Stimulated activated CD4-positive, alpha-beta T cell treated with anti-CD3 and anti-CD28 coated beads, Interleukin-15, amount 100 ng/mL, for 1 hour (primary cell): ENCODE measurements at regions not wholly inside any gene's neighbourhood (a gene's known extent, or its start where the extent isn't known, plus 50 kb on each side); places are given as distances from the start of the nearest gene placed in this dataset.
"Not testable (repeated sequence)": the region's sequence is repeated elsewhere in the genome, so short reads cannot be mapped to it uniquely, and the experiment has no call there.

Experiments
- DNase-seq, 2 donors: peaks; one replicate each; pipeline ENCODE4 v3.0.0-alpha.2; 2020; ENCODE audit warnings: low read depth in 1 of 2, low spot score in 1 of 2

DNA sequence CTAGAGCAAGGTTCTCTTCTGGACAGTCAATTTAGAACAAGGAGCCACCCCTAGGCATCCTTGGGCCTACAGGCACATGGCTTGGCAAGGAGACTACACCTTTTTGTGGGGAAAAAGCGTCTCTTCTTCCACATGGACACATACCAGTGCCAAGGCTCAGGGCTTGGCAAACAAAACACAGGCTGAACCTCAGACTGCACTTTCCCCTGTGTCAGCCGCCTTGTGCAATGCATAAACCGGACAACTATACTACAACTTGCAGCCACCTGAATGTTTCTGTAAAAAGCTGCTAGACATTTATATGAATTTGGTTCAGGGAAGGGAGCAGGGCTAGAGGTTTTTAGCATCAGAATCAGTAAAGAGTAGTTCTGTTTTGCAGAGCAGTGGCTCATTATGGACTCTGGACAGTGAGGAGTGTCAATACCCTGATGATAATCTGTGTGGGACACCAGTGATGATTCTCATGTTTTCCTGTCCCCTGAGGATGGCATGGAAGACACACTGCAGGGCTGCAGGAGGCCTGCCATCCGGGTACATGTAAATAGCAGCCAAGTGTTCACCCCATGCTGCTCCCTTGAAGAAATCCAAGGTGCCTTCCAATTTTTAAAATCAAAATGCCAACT, 118.9 kb downstream of the GATA3 start:
- DNase-seq, result no peak

DNA sequence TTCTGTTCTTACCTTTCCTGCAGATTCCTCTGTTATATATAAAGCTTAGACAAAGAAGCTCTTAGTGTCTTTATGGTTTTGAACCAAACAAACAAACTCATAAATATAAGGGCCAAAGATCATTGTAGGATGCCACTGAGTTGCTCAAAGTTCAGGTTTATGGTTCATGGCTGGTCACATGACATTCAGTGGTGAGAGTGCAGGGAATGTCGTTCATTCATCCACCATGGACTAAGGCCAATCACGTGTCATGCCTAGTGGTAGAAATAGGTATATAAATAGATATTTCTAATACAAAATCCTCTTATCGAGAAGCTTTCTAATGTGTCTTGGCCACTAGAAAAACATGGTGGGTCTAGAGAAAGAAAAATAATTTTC, 119.4 kb downstream of the GATA3 start:
- DNase-seq, result no peak

DNA sequence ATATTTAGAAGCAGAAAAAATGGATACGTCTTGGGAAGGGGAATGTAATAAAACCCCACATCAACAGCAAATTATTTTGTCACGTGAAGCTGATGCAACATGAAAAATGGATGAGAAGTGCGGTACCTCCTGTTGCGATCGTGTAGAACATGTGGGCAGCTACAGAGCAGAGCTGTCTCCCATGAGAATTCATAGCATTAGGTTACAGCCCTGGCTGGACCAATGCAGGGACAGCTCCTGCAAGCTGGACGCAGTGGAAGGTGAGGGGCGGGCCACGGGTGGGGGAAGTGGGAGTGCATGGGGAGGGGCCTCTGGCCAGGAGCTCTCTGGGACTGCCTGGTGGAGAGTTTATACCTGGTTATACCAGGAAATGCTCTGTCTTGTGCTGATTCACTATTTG, 120.3 kb downstream of the GATA3 start:
- no peak for DNase-seq

DNA sequence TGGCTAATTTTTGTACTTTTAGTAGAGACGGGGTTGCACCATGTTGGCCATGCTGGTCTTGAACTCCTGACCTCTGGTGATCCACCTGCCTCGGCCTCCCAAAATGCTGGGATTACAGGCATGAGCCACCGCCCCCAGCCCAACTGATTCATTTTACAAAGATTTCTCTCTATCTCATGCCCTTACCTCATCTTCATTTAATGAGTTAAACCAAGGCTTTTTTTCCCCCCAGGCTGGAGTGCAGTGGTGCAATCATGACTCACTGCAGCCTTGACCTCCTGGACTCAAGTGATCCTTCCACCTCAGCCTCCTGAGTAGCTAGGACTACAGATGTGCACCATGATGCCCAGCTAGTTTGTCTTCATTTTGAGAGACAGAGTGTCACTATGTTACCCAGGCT, 123.0 kb downstream of the GATA3 start:
- not testable (repeated sequence) for DNase-seq

DNA sequence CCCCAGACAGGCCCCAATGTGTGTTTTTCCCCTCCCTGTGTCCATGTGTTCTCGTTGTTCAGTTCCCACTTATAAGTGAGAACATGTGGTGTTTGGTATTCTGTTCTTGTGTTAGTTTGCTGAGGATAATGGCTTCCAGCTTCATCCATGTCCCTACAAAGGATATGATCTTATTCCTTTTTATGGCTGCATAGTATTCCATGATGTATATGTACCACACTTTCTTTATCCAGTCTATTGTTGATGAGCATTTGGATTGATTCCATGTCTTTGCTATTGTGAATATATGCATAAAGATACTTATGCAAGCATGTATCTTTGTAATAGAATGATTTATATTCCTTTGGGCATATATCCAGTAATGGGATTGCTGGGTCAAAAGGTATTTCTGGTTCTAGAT, 125.3 kb downstream of the GATA3 start:
- DNase-seq, result not testable (repeated sequence)

DNA sequence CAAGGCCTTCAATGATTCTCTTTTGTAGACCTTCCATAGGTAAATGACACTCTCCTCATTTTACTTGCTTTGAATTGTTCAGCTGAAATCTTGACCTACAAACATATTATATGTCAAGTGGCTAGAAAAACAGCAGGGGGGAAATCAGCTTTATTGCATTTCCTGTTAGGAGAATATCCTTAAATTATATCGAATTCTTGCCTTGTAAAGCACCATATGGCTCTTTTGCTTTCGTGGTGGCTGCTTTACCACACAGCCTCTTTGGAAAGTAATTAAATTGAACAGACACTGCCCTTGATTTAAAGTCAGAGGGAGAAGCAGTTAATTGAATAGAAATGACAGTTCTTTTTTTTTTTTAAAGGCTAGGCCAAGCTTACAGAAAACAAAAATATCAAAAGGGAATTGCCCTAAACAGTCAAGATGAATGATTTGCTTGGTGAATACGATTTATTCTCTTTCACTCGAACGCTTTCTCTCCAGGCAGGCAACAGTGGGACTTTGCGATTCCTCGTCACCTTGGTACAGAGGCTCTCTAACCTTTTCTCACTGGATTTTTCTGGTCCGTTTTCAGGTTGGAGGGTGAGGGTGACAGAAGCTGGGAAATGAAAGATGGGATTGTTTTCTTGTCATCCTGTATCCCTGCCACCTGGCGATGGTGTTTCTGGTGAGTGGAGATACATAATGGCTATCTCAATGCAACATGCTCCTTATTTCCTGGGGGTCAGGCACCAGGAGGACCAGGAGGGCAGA, 126.0 kb downstream of the GATA3 start:
- no peak for DNase-seq

DNA sequence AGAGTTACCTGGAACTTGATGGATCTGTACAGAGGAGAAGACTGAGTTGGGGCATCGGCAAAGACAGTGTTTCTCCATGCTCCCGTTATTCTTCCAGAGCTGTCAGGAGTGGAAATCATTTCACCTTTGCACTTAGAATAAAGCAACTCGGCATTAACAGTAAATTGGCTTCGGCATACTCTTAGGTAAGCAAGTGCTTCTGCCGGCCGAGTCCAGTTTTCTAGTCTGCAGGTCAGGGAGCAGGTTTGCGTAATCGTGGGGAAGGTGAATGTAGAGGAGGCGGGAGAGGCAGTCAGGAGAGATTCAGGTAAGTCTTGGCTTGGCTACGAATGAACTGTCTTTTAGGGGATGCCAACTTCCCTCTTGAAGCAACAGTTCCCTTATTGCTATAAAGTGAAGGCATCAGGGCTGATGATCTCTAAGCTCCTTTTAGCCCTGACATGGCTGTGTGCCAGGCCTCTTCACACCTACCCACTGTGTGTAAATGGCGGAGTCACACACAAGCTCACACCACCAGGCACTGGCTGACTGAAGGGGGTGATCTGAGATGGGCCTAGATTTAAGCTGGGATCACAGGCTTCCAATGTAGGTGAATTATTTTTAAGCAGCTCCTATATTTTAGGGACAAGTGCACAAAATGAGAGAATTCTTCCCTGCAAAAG, 127.1 kb downstream of the GATA3 start:
- no peak for DNase-seq

DNA sequence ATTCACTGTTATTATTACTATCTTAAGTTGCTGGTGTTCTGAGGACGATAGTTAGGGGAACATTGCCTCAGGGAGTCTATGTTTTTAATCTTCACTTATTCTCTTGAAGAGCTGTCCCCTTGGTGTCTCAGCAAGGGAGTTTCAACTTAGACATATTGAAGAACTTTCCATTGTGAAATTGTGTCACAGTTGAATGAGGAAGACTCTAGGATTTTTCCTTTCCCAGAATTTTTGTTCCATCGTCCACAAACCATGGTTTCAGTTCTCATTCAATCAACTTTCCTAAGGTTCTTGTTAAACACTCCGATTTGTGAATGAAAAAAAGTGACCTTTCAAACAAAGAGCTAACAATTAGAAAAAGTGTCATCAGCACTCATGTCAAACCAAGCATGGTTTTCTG, 128.3 kb downstream of the GATA3 start:
- no peak for DNase-seq

DNA sequence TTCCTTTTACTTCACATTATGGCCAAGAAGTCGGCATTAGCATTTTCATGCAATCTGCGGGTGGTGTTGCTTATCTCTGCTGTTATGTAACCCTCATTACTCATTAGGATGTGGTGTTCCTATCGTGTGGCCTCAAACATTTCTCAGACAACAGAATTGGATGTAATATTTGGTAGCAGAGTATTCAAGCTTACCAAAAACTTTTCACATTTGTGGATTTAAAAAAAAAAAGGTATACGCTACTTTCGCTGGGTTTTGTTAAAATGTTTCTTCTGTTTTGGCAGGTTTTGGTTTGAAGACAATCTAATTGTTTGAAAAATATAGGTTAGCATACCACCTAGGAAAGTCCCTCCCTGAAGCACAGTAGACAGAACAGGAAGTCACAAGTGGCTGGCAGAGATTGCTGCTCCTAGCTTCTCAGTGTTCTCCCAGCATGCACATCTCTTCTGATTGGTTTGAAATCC, 128.8 kb downstream of the GATA3 start:
- DNase-seq, result peak in 1 of 2 donors; percentile 4

DNA sequence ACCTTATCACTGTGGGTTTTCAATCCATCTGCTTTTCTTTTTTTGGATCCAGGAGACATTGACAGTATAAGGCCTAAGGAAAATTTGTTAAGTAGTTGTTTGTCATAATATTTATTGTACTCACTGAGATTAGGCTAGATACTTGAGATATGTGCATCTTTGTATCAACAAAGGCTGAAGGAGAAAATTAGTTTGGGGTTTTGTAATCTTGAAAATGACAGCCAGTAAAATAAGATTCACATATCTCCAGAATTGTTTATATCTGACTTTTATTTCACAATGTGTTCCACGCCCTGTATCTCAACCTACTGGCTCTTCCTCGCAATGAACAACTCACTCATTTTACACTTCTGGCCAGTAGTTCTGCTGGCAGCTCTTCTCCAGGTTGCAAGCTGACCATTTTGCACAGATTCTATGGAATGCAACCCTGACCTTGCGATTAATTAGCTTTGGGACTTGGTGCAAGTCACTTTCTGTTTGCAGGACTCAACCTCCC, 132.7 kb downstream of the GATA3 start:
- no peak for DNase-seq

DNA sequence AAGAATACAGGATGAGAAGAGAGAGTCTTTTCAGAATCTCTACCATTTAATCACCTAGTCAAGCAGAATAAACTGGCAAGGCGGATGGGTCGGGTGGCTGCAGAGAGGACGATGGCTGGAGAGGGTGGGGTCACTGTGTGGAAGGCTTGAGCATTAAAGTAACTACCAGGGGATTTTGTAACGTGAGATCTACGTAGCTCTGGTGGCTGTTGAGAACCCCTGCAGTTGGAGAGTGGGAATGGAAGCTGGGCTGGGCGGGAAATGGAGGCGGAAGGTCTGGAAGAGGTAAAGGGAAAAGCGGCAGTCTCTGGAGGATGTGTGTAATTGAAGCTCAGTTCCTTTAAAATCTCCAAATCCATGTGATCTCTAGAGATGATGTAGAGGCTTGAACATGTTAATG, 135.0 kb downstream of the GATA3 start:
- no peak for DNase-seq

DNA sequence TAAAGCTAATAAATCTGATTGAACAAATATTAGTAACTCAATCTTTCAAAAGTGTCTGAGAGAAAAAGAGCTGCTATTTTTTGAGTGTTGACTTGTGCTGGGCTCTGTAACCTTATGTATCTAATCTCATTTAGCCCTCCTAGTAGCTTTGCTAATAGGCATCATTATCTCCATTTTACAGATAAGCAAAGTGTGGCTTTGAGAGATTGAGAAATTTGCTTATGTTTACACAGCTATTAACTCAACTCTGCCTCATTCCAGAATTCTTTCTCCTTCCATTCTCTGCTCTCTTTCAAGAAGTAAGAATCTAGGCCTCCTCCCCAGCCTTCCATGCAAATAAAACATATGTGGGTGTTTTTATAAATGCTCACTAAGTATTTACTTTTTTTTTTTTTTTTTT, 137.8 kb downstream of the GATA3 start:
- DNase-seq, result no peak

DNA sequence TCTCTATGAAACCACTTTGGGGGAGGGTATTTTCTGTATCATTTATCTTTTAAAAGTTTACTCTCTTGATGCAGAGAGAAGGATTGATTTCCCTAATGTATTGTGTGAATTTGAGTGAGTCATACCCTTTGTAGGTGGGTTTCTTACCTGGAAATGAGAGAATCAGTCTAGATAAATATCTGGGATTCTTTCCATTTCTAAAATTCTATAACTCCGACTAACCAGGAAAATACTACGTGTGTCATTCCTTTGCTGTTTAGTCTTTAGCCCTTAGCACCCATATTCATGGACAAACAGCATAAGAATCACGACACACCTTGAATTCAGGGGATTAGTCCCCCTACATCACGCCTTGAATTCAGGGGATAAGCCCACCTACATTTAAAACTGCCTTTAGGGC, 139.1 kb downstream of the GATA3 start:
- no peak for DNase-seq

DNA sequence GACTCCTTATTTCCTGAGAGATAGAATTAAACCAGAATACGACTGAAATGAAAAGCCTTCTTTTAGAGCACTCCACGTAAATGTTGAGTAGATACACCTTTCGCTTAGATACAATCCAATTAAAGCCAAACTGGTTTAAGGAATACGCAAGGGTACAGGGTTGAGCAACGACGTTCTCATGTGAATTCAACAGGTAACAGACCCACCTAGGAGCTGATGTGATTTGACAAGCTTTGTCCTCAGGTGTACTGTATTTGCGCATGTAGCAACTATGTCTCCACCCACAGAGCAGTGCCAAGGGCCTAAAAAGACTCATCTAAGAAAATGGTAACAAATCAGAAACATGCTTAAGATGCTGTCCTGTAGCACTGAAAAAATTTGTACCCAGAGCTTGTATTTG, 139.6 kb downstream of the GATA3 start:
- no peak for DNase-seq

DNA sequence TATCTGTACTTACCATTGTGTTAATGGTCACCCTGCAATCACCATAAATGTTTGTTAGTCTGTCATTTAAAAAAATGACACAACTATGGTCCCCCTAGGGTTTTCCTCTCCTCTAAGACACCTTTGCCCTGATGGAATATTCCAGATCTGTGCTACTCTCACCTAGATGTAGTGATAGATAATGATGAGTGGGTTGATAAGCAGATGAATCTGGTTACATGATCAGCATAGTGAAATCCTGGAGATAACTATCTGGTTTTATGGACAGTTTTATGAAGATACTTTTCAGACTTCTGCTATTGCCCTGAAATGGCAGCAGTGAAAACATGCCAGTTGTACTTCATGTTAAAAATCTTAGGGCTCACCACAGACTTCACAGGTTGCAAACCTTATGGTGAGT, 152.4 kb downstream of the GATA3 start:
- DNase-seq, result no peak

DNA sequence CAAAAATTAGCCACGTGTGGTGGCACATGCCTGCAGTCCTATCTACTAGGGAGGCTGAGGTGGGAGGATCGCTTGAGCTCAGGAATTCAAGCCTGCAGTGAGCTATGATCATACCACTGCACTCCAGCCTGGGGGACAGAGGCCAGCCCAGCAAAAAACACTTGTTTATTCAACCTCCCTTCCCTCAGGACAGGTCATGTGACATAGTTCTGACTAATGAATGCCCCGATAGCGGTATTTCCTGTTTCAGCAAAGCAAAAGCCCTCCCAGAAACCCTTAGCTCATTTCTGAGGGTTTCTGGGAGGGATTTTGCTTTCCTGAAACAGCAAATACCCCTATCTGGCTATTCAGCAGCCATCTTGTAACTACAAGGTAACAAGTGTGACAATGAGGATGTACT, 157.1 kb downstream of the GATA3 start:
- no peak for DNase-seq

DNA sequence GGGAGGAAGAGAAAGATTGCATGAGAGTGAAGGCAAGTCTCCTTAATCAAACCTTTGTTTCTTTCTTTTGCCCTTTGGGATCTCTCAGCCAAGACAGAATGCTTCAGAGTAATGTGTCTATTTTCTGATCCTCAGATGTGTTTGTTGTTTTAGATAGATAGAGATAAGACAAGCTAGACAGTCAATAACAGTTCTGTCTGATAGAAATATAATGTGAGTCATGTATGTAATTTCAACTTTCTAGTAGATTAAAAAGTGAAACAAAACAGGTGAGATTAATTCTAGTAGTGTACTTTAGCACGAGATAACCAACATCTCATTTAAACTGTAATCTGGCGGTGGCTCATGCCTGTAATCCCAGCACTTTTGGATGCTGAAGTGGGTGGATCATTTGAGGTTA, 159.2 kb downstream of the GATA3 start:
- no peak for DNase-seq

DNA sequence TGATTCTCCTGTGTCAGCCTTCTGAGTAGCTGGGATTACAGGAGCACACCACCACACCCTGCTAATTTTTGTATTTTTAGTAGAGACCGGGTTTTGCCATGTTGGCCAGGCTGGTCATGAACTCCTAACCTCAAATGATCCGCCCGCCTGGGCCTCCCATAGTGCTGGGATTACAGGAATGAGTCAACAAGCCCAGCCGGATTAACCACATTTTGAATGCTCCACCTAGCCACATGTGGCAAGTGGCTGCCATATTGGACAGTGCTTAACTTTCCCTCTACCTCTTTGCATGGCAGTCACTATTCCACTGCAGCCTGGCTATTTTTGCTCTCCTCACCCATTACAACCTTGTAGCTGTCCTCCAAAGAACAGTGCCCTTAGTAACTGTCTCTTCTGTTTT, 160.1 kb downstream of the GATA3 start:
- DNase-seq, result no peak

DNA sequence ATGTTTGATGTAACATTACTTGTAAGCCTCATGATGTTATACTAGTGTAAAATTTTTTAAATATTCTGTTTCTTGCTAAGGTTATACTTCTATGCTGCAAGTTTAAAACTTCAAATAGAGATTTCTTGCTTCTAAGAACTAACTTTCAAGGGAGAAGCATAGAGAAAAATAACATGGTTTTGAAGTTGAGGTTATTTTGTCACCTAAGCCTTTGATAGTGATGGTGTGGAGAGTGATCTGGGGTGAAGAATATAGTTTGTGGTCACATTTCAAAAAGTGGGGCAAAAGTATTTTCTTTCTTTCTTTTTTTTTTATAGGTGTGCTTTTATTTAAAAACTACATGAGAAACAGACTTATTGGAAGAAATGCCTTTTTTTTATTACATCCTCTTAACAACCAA, 162.4 kb downstream of the GATA3 start:
- no peak for DNase-seq

DNA sequence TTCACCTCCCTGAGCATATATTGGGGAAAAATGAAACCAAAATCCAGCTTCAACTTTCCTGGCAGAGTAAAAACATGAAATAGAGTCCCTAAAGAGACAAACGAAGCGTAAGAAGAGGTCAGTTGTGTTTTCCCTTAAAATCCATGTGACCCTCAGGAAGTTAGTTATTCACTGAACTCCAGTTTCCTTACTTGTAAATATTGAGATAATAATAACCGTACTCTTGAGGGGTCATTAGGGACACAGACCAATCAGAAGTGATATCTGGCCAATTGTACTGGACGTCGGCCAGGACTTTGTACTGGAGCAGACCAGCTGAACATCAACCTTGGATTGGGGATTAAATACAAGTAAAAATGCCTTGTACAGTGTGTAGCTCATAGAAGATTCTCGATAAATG, 167.0 kb downstream of the GATA3 start:
- DNase-seq, result no peak

DNA sequence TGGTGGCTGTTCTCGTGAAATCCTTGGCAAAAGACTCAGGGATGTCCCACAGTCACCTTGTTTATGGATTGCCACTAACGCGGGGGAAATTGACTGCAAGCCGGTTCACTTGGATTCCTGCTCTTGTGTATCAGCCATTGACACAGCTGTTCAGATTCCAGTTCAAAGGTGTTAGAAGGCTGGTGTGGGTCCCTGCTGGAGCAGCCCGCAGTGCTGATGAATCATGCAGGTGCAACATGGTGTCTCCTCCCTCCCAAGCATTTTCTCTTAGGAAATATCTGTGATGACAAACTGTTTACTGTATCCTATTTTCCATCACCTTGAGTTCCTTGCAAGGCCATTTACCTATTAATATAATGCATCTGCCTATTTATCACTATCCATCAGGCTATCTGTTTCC, 170.1 kb downstream of the GATA3 start:
- DNase-seq, result no peak

DNA sequence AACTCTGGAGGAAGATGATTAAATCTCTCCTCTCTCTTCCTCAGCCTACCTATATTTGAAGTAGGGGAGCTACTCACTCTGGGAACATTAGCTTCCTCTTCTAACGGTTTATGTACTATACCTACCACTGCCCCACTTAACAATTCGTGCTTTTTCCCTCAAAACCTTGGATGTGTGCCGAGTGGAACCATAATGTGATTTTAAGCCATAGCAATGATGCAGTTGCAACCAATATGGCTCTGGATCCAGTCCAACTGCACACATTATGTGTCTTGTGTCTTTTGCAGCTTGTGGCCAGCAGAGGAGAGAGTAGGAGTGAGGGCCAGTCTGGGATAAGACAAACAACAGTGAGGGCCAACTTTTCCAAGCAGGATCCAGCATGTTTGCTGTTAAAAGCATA, 170.7 kb downstream of the GATA3 start:
- no peak for DNase-seq
